GM12878 (cell line): ENCODE measurements at regions not wholly inside any gene's neighbourhood (a gene's known extent, or its start where the extent isn't known, plus 50 kb on each side); places are given as distances from the start of the nearest gene placed in this dataset.

ENCODE experiments used
- ATAC-seq: fragments of 200-7000 bp; cut with Tn5 transposase; 3 replicates; pipeline ENCODE4 v1.9.1; 2020; ENCODE audit warnings: mild to moderate bottlenecking, moderate library complexity
- BruUV-seq: library from RNA; stranded (reverse); fragments of 400-500 nt; replicated peaks from 2 replicates; lab custom pipeline; 2021; lab: Mats Ljungman, UMichigan
- CTCF ChIA-PET: fragments of 300-600 bp; sonication (Branson Sonifier 250); formaldehyde crosslinking; extraction: SDS; loops from one replicate; lab custom pipeline; 2021; ENCODE audit warnings: inconsistent platforms; lab: Yijun Ruan, JAX
- POLR2A ChIA-PET: fragments of 350-600 bp; formaldehyde crosslinking; extraction: SDS; loops from one replicate; lab custom pipeline; 2021; ENCODE audit warnings: inconsistent platforms; lab: Charles Lee
- RAD21 ChIA-PET: fragments of 300-600 bp; sonication (Branson Sonifier 250); formaldehyde crosslinking; loops from one replicate; lab custom pipeline; 2023; ENCODE audit warnings: antibody characterized with exemption; ENCODE audit not compliant: unreplicated experiment; lab: Charles Lee
- SMC1A ChIA-PET: fragments of 300-600 bp; sonication (Branson Sonifier 250); formaldehyde crosslinking; loops from one replicate; lab custom pipeline; 2023; ENCODE audit not compliant: unreplicated experiment, uncharacterized antibody; lab: Charles Lee
- DNase-seq: peaks from one replicate; pipeline ENCODE4 v3.0.0-alpha.2; 2011; ENCODE audit warnings: low read depth, low spot score
- FAIRE-seq: peaks from 3 replicates; lab custom pipeline; 2011; peaks lifted over from hg19 to GRCh38; lab: Jason Lieb, UNC
- H2AFZ ChIP-seq: 2 replicates; pipeline ENCODE4 v1.6.0; 2011; ENCODE audit warnings: low read depth, low read length, control low read depth; ENCODE audit not compliant: control insufficient read depth
- H3K27ac ChIP-seq: 2 replicates; pipeline ENCODE4 v1.5.1; 2011; ENCODE audit warnings: control low read depth; ENCODE audit not compliant: control insufficient read depth, insufficient read depth
- H3K27me3 ChIP-seq, 2 experiments: replicated peaks in 1 of 2; 2 replicates each; pipeline versions ENCODE4 v1.6.0 to v1.6.1; 2011; ENCODE audit warnings: low read length in 1 of 2; ENCODE audit not compliant: control insufficient read depth in 2 of 2, insufficient read depth in 2 of 2
- H3K36me3 ChIP-seq, 2 experiments: 2 replicates each; pipeline ENCODE4 v1.5.1; 2011; ENCODE audit warnings: low read length in 1 of 2; ENCODE audit not compliant: control insufficient read depth in 2 of 2, insufficient read depth in 2 of 2
- H3K4me1 ChIP-seq: 2 replicates; pipeline ENCODE4 v1.6.1; 2011; ENCODE audit warnings: mild to moderate bottlenecking, low read length, moderate library complexity, mixed read lengths; ENCODE audit not compliant: control insufficient read depth, insufficient read depth
- H3K4me2 ChIP-seq: 2 replicates; pipeline ENCODE4 v1.6.0; 2011; ENCODE audit warnings: control low read depth; ENCODE audit not compliant: control insufficient read depth, insufficient read depth
- H3K4me3 ChIP-seq: fragments of 200-600 bp; sonication (generic); 2 replicates; pipeline ENCODE4 v1.5.1; 2016
- H3K79me2 ChIP-seq: 2 replicates; pipeline ENCODE4 v1.6.0; 2011; ENCODE audit warnings: low read length; ENCODE audit not compliant: control insufficient read depth, insufficient read depth
- H3K9ac ChIP-seq: 2 replicates; pipeline ENCODE4 v1.8.0; 2011; ENCODE audit warnings: low read length, control low read depth, mixed read lengths; ENCODE audit not compliant: control insufficient read depth, insufficient read depth
- H3K9me3 ChIP-seq: replicated peaks from 3 replicates; pipeline ENCODE4 v1.5.1; 2011; ENCODE audit warnings: mild to moderate bottlenecking, low read length; ENCODE audit not compliant: control insufficient read depth, insufficient read depth
- H4K20me1 ChIP-seq: 2 replicates; pipeline ENCODE4 v1.6.0; 2011; ENCODE audit not compliant: control insufficient read depth, insufficient read depth
- CEBPB ChIP-seq, 2 experiments: fragments of 150-350 bp in 1 of 2; IDR thresholded peaks; 2 replicates each; pipeline ENCODE4 v1.6.1; 2012 to 2014; ENCODE audit warnings: low read depth in 2 of 2, low read length in 2 of 2, borderline replicate concordance in 1 of 2, inconsistent platforms in 1 of 2
- ELK1 ChIP-seq: IDR thresholded peaks from 2 replicates; pipeline ENCODE4 v1.6.1; 2012; ENCODE audit warnings: low read depth, low read length, improper control_type of control experiment
- EZH2 ChIP-seq: IDR thresholded peaks from 2 replicates; pipeline ENCODE4 v1.6.1; 2012; ENCODE audit warnings: low read depth, mild to moderate bottlenecking, control low read depth, inconsistent platforms, low read length, borderline replicate concordance; ENCODE audit not compliant: control insufficient read depth
- GATAD2B ChIP-seq: fragments of 450-650 bp; conservative IDR thresholded peaks from 2 replicates; pipeline ENCODE4 v1.6.1; 2017; ENCODE audit warnings: low read depth, mild to moderate bottlenecking, moderate library complexity
- HDAC6 ChIP-seq: fragments of 200-600 bp; sonication (generic); IDR thresholded peaks from one replicate; pipeline ENCODE4 v1.8.0; 2017; ENCODE audit warnings: antibody characterized with exemption; ENCODE audit not compliant: unreplicated experiment
- IRF5 ChIP-seq: fragments of 450-650 bp; IDR thresholded peaks from 2 replicates; pipeline ENCODE4 v1.6.1; 2017; ENCODE audit warnings: borderline replicate concordance
- MEF2B ChIP-seq: fragments of 450-650 bp; IDR thresholded peaks from 2 replicates; pipeline ENCODE4 v1.6.1; 2018; ENCODE audit warnings: mild to moderate bottlenecking, moderate library complexity; ENCODE audit not compliant: partially characterized antibody, poor library complexity, severe bottlenecking
- MXI1 ChIP-seq: fragments of 150-350 bp; IDR thresholded peaks from 2 replicates; pipeline ENCODE4 v1.6.1; 2011; ENCODE audit warnings: low read depth, mild to moderate bottlenecking, inconsistent platforms, low read length, improper control_type of control experiment
- MYC ChIP-seq: IDR thresholded peaks from 2 replicates; pipeline ENCODE4 v1.6.1; 2011; ENCODE audit warnings: mild to moderate bottlenecking, low read length, moderate library complexity, inconsistent platforms; ENCODE audit not compliant: insufficient read depth, insufficient replicate concordance, insufficient read length, severe bottlenecking
- PML ChIP-seq: IDR thresholded peaks from 2 replicates; pipeline ENCODE4 v1.6.1; 2012; ENCODE audit warnings: low read length, inconsistent platforms
- RAD21 ChIP-seq: IDR thresholded peaks from 2 replicates; pipeline ENCODE4 v1.6.1; 2011; ENCODE audit warnings: mild to moderate bottlenecking, low read depth, low read length, moderate library complexity; ENCODE audit not compliant: insufficient read depth
- RBBP5 ChIP-seq: fragments of 200-600 bp; sonication (generic); conservative IDR thresholded peaks from 2 replicates; pipeline ENCODE4 v1.6.1; 2016
- RCOR1 ChIP-seq: conservative IDR thresholded peaks from 2 replicates; pipeline ENCODE4 v1.6.1; 2012; ENCODE audit warnings: low read depth, low read length, improper control_type of control experiment
- RELB ChIP-seq: fragments of 450-650 bp; IDR thresholded peaks from 2 replicates; pipeline ENCODE4 v1.6.1; 2017; ENCODE audit warnings: low read depth, mild to moderate bottlenecking, moderate library complexity
- SREBF1 ChIP-seq: IDR thresholded peaks from 2 replicates; pipeline ENCODE4 v1.6.1; 2012; ENCODE audit warnings: mild to moderate bottlenecking, low read length
- STAT1 ChIP-seq: fragments of 450-650 bp; conservative IDR thresholded peaks from 2 replicates; pipeline ENCODE4 v1.6.1; 2014; ENCODE audit warnings: antibody characterized with exemption, mild to moderate bottlenecking
- WGBS: methylation state at CpG from one replicate; pipeline ENCODE4 v1.1.6; 2016; ENCODE audit warnings: low lambda C conversion rate; ENCODE audit not compliant: insufficient replicate concordance, insufficient coverage; ENCODE audit errors: missing lambda C conversion rate; 5-methylcytosine and 5-hydroxymethylcytosine counted together
- in situ Hi-C: fragments of 300-500 bp; cut with MboI; formaldehyde crosslinking; loops from 9 replicates; pipeline ENCODE4 v1.14.3; 2018; ENCODE audit warnings: mixed read lengths
- intact Hi-C: fragments of 100-400 bp; cut with micrococcal nuclease; formaldehyde crosslinking; loops from one replicate; pipeline ENCODE4 v1.14.2; 2022; ENCODE audit not compliant: unreplicated experiment

- DNase-seq (no peak), FAIRE-seq (no peak), ATAC-seq (no peak)
- RAD21 ChIA-PET, result no interaction called here
- POLR2A ChIA-PET, result no interaction called here
- H3K36me3 ChIP-seq, result no peaks in the 10 kb centered on the region
- H3K27ac ChIP-seq, result no peak overlapping the region
- H2AFZ ChIP-seq, result no peak overlapping the region
- H3K79me2 ChIP-seq, result no peaks in the 10 kb centered on the region
- in situ Hi-C loops, result no loop called here
- 71% methylated on average over 1 of the region's 1 CpG for WGBS
- no peak overlapping the region for H3K4me2 ChIP-seq
- H3K9ac ChIP-seq, result no peak overlapping the region
- CTCF ChIA-PET, result no interaction called here
- no peaks in the 10 kb centered on the region for H3K27me3 ChIP-seq
- no TSS peak for BruUV-seq
- TF ChIP-seq MEF2B (no peak), MXI1 (no peak), RAD21 (no peak), SREBF1 (no peak), CEBPB (IDR thresholded peaks at IDR 0.05; ENCODE audit: borderline replicate concordance in 1 of 2, low read depth in 2 of 2, low read length in 2 of 2) (no peak), RBBP5 (no peak), PML (no peak)
- no peaks in the 10 kb centered on the region for H3K4me1 ChIP-seq
- no peaks in the 10 kb centered on the region for H3K9me3 ChIP-seq
- no peak overlapping the region for H3K4me3 ChIP-seq
- no peaks in the 10 kb centered on the region for H4K20me1 ChIP-seq
- SMC1A ChIA-PET, result no interaction called here
- intact Hi-C loops, result no loop called here
Observed at GRCh38 chrX:43585922-43586321, 70.2 kb upstream of the MAOA start.

GRCh38 chrX:43586830-43587229 is 69.3 kb upstream of the MAOA start:
- ATAC-seq (no peak), FAIRE-seq (no peak), DNase-seq (no peak)
- ChIA-PET SMC1A (no interaction called here), POLR2A (no interaction called here), CTCF (no interaction called here), RAD21 (no interaction called here)
- Histone ChIP-seq H3K4me2 (no peak overlapping the region), H3K27ac (no peak overlapping the region), H4K20me1 (no peaks in the 10 kb centered on the region), H3K79me2 (no peaks in the 10 kb centered on the region), H3K4me1 (no peaks in the 10 kb centered on the region), H3K4me3 (no peak overlapping the region), H3K36me3 (no peaks in the 10 kb centered on the region), H3K9me3 (no peaks in the 10 kb centered on the region), H3K9ac (no peak overlapping the region), H2AFZ (no peak overlapping the region), H3K27me3 (no peaks in the 10 kb centered on the region)
- no TSS peak for BruUV-seq
- WGBS, result 8% methylated on average over 2 of the region's 2 CpGs
- in situ Hi-C loops (no loop called here), intact Hi-C loops (no loop called here)
- TF ChIP-seq RCOR1 (no peak), MYC (no peak), RELB (no peak), IRF5 (no peak), HDAC6 (no peak), EZH2 (no peak), GATAD2B (no peak), ELK1 (no peak), STAT1 (no peak)
